Left renal cortex interstitium (tissue), 4 donors: ENCODE measurements at regions not wholly inside any gene's neighbourhood (a gene's known extent, or its start where the extent isn't known, plus 50 kb on each side); places are given as distances from the start of the nearest gene placed in this dataset.
"Not testable (repeated sequence)": the region's sequence is repeated elsewhere in the genome, so short reads cannot be mapped to it uniquely, and the experiment has no call there.

Source experiments
- DNase-seq, 4 donors: peaks; one replicate each; pipeline ENCODE4 v3.0.0-alpha.2; 2013; ENCODE audit warnings: low read depth in 4 of 4, low spot score in 2 of 4, missing footprints in 1 of 4

DNA sequence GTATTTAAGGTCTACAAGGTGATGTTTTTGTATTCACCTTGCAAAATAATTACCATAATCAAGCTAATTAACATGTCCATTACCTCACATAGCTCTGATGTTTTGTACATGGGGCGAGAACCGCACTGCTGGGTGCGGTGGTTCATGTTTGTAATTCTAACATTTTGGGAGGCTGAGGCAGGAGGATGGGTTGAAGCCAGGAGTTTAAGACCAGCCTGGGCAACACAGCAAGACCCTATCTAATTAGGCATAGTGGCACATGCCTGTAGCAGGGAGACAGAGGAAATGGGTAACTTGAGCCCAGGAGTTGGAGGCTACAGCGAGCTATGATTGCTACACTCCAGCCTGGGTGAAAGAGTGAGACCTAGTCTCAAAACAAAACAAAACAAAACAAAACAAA is 248.2 kb upstream of the NSMCE3 start:
- no peak for DNase-seq

DNA sequence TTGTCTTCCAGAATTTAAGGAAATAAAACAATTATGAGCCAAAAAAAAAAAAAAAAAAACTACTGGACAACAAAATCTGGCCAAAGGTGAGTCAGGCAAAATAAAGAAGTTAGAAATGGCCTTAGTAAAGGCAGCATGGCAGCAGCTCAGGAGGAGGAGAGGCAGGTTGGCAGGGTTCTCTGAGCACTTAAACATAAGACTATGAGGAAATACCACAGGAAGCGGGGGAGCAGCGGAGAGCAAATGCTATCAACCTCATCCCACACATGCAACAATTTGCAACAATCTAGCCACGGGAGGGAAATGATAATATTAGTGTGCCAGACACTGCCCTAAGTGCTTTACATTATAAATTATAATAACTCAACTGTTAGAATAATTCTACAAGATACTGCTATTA is 247.3 kb upstream of the NSMCE3 start:
- no peak for DNase-seq

DNA sequence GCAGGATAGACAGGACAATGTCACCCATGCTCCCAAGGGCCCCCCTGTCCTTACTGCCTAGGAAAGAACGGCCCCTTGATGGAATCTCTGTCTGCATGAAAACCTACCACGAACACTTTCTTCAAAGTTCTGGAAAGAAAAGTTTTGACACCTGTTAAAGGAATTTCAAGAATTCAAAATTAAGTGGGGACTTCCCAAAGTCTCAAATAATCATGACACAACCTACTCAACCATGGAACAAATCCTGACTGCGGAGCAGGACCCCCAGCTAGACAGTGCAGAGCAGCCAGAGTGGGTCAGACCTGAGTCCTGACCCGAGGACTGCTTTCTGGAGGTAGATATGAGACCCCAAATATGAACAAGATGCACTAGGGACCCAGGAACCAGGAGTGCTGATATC is 245.3 kb upstream of the NSMCE3 start:
- no peak for DNase-seq

- no peak for DNase-seq
These were observed 242.0 kb upstream of the NSMCE3 start for GRCh38 chr15:29511663-29512062.

DNA sequence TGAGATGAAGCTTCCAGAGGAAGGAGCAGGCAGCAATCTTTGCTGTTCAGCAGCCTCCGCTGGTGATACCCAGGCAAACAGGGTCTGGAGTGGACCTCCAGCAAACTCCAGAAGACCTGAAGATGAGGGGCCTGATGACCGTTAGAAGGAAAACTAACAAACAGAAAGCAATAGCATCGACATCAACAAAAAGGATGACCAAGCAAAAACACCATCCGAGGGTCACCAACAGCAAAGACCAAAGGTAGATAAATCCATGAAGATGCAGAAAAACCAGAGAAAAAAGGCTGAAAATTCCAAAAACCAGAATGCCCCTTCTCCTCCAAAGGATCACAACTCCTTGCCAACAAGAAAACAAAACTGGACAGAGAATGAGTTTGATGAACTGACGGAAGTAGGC is 235.9 kb upstream of the NSMCE3 start:
- not testable (repeated sequence) for DNase-seq

GRCh38 chr15:29490747-29491471 is 221.3 kb upstream of the NSMCE3 start:
- DNase-seq: no peak

GRCh38 chr15:29480949-29481348 is 211.3 kb upstream of the NSMCE3 start:
- DNase-seq: no peak

DNA sequence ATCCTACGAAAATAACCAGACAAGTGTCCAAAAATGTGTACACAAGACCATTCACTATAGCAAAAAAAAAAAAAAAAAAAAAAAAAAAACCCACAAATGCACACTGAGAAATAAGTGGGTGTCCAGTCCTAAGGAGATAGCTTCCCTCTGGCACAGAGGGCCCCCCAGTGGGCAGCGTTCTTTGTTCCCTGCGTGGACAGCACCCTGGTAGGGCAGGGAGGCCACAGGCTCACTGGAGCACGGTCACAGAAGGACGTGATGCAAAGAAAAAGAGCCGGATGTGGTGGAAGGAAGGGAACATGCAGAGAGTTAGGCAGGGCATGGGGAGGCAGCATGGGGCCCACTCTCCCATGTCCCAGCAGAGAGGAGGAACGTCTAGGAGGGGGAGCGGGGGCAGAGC is 210.7 kb upstream of the NSMCE3 start:
- no peak for DNase-seq

GRCh38 chr15:29477256-29477655 is 207.6 kb upstream of the NSMCE3 start:
- no peak for DNase-seq

DNA sequence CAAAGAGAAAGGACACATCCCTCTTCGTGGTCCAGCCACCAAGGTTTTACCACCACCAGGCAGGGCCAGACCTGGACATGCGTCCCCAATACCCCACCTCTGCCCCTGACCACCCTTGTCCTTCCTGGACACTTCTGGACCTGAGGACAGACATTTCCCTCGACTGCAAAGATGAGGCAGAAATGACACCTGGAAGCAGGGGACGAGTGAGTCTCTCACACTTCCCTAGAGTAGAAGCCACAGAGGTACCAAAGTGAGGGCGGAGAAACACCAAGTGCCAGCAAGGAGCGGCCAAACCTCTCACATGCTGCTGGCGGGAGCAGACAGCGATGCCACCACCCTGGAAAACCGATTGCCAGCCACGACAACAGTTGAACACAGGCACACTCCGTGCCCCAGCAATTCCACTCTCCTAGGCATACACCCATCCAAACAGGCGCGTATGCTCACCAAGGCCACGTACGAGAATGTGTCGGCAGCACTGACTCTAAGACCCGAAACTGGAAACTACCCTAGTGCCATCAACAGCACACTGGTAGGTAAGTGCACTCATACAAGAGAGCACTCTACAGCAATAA is 207.0 kb upstream of the NSMCE3 start:
- DNase-seq: no peak

DNA sequence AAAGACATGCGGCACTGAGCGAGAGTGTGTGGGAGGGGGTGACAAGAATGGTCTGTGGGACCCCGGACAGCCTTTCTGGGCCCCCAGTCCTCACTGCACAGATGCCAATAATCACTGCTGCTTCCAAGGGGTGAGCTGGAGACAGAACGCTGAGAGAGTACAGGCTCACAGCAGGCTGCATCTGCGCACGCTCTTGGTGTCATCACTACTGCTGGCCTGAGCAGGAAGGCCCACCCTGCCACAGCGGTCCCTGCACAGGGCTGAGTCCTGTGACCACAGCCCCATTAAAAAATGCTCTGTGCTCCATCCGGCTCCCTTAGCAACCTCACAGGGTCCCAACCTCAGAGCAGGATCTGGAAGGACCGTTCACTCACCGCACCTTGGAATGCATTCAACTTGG is 205.5 kb upstream of the NSMCE3 start:
- DNase-seq: no peak

GRCh38 chr15:29473621-29474105 is 204.0 kb upstream of the NSMCE3 start:
- DNase-seq: no peak

- no peak for DNase-seq
These were observed 203.4 kb upstream of the NSMCE3 start for GRCh38 chr15:29472901-29473445.

DNA sequence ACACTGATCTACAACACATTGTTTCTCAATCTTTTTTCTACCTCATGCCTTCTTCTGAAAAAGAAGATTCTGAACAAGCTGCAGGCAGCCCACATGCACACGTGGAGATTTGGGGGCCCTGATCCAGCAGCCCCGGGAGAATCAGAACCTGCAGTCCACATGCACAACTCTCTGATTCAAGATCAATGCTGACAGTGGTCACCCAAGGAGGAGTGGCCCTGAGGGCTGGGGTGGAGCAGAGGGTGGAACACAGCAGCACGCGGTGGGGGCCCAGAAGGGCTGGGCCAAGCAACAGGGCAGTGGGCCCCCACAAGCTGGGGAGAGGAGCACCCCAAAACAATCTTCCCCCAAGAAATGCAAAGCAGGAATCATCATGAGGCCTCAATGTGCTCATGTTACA is 202.1 kb upstream of the NSMCE3 start:
- DNase-seq: no peak

- DNase-seq: no peak
These were observed 201.7 kb upstream of the NSMCE3 start for GRCh38 chr15:29471306-29471705.

DNA sequence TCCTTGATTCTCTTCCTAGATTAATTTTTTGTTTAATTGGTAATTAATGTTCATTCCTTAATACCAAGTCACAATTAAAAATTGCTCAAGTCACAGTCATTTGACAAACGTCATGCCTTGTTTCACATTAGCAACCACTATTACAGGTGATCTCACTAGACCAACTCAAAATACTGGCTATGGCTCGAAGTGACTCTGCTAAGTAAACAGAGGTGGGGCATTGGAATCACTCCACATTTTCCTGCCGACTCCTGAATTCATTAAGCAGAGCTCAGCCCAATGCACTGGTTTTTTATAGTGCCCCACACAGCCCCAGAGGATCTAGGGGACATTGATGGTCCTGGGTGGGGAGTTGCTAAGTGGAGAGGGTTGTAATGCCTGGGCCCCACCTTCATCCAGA is 201.2 kb upstream of the NSMCE3 start:
- no peak for DNase-seq

DNA sequence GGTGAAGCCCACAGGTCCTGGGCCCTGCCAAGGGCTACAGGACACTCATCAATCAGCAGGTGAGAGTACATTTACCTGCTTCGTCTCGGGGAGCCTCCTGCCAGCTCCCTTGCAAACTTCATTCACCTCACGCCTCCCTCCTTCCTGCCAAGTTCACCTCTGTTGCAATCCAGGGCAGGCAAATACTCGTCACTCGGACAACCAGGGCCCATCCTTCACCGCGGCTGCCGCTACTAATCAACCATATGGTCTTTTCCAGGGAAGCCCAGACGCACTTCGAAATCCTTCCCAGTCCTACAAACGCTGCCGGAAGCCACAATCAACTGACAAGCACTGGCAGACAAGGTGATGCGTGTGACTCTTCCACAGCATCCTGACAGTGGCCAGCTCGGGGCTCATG is 200.7 kb upstream of the NSMCE3 start:
- no peak for DNase-seq

GRCh38 chr15:29468899-29469298 is 199.3 kb upstream of the NSMCE3 start:
- no peak for DNase-seq

- DNase-seq: no peak
These were observed 197.5 kb upstream of the NSMCE3 start for GRCh38 chr15:29467091-29467490.

DNA sequence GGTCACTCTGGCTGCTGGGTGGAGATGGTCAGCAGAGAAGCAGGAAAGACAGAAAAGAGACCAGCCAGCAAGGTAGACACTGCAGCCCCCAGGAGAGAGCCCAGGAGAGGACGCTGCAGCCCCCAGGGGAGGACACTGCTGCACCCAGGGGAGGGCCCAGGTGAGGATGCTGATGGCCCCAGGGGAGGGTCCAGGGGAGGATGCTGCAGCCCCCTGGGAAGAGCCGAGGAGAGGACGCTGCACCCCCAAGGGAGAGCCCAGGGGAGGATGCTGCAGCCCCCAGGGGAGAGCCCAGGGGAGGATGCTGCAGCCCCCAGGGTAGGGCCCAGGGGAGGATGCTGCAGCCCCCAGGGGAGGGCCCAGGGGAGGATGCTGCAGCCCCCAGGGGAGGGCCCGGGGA is 196.7 kb upstream of the NSMCE3 start:
- DNase-seq: no peak

GRCh38 chr15:29465816-29466215 is 196.2 kb upstream of the NSMCE3 start:
- DNase-seq: no peak

DNA sequence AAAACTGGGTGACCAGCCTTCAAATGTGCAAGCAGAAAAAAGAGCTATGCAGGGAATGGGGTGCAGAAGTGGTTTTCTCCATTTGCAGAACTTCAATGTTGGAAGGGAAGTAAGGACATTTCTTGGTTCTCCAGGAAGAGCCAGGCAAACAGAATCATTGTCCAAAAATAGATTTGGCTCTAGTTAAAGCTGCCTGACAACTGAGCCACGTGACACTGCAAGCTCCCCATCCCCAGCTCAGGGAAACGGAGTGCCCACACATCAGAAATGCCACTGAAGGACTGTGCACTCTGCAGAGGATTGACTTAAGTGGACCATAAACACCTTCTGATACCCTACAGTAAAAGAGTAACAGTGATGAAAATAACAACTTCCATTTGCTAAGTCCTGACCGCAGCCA is 195.6 kb upstream of the NSMCE3 start:
- no peak for DNase-seq
